SK-N-SH (cell line): ENCODE measurements at regions not wholly inside any gene's neighbourhood (a gene's known extent, or its start where the extent isn't known, plus 50 kb on each side); places are given as distances from the start of the nearest gene placed in this dataset.

ENCODE experiments used
- GATA2 ChIP-seq: sonication (generic); formaldehyde crosslinking; IDR thresholded peaks from 2 replicates; pipeline ENCODE4 v1.5.0; 2020; ENCODE audit warnings: mild to moderate bottlenecking, missing genetic modification reagents
- RAD21 ChIP-seq: IDR thresholded peaks from 2 replicates; pipeline ENCODE4 v1.6.1; 2012; ENCODE audit warnings: mild to moderate bottlenecking, low read length
- TF ChIP-seq, protein P1 (sequence below): fragments of 200-600 bp; sonication (generic); IDR thresholded peaks from 2 replicates; pipeline ENCODE4 v1.6.1; 2017; ENCODE audit warnings: antibody characterized with exemption, mild to moderate bottlenecking, moderate library complexity

DNA sequence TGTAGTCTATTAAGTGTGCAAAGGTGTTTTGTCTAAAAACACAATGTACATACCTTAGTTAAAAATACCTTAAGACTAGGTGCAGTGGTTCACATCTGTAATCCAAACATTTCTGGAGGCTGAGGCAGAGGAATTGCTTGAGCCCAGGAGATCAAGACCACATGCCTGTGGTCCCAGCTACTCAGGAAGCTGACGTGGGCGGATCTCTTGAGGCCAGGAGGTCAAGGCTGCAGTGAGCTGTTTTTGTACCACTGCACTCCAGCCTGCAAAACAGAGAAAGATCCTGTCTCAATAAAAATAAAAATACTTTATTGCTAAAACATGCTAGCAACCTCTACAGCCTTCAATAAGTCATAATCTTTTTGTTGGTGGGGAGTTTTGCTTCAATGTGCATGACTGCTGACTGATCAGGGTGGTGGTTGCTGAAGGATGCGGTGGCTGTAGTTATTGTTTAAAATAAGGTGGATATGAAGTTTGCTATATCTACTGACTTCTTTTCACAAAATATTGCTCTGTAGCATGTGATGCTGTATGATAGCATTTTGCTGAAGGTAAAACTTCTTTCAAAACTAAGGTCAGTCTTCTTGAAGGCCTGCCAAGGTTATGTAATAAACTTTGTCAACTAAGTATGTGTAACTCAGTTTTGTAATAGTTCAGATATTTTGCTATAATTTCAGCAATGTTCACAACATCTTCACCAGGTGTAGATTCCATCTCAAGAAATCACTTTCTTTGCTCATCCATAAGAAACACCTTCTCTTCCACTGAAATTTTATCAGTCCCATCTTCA is 1238.0 kb upstream of the NRXN1 start:
- TF ChIP-seq, protein P1, sequence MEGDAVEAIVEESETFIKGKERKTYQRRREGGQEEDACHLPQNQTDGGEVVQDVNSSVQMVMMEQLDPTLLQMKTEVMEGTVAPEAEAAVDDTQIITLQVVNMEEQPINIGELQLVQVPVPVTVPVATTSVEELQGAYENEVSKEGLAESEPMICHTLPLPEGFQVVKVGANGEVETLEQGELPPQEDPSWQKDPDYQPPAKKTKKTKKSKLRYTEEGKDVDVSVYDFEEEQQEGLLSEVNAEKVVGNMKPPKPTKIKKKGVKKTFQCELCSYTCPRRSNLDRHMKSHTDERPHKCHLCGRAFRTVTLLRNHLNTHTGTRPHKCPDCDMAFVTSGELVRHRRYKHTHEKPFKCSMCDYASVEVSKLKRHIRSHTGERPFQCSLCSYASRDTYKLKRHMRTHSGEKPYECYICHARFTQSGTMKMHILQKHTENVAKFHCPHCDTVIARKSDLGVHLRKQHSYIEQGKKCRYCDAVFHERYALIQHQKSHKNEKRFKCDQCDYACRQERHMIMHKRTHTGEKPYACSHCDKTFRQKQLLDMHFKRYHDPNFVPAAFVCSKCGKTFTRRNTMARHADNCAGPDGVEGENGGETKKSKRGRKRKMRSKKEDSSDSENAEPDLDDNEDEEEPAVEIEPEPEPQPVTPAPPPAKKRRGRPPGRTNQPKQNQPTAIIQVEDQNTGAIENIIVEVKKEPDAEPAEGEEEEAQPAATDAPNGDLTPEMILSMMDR, result no peak
- TF ChIP-seq RAD21 (no peak), GATA2 (CRISPR knock-in tag) (no peak)
